ENCODE measurements at regions not wholly inside any gene's neighbourhood (a gene's known extent, or its start where the extent isn't known, plus 50 kb on each side); places are given as distances from the start of the nearest gene placed in this dataset.

GRCh38 chr20:48460681-48461080 lies 367.1 kb downstream of the PREX1 start:
- Mint-ChIP-seq H3K4me1 (peaks cover 21% of the 10 kb centered on the region), H3K36me3 (peaks cover under 1% of the 10 kb centered on the region), H3K27ac (no peak overlapping the region), H3K27me3 (peaks cover 16% of the 10 kb centered on the region), H3K9me3 (no peaks in the 10 kb centered on the region), H3K4me3 (peak overlapping the region; percentile 68)
- ATAC-seq (ENCODE audit: low read depth), result peak; percentile 65
- no peak for DNase-seq (ENCODE audit: low spot score in 2 of 2)

GRCh38 chr20:48459722-48460395 lies 367.9 kb downstream of the PREX1 start:
- no peak for ATAC-seq (ENCODE audit: low read depth)
- Mint-ChIP-seq H3K9me3 (no peaks in the 10 kb centered on the region), H3K4me1 (peaks cover 21% of the 10 kb centered on the region)

GRCh38 chr20:48458601-48459385 lies 369.0 kb downstream of the PREX1 start:
- H3K27me3 Mint-ChIP-seq, result peaks cover 14% of the 10 kb centered on the region
- H3K36me3 Mint-ChIP-seq, result no peaks in the 10 kb centered on the region
- H3K4me1 Mint-ChIP-seq, result peaks cover 21% of the 10 kb centered on the region
- H3K27ac Mint-ChIP-seq, result no peak overlapping the region
- no peaks in the 10 kb centered on the region for H3K9me3 Mint-ChIP-seq
- ATAC-seq (ENCODE audit: low read depth) (no peak), DNase-seq (ENCODE audit: low spot score in 2 of 2) (no peak)
- H3K4me3 Mint-ChIP-seq, result no peak overlapping the region

More at GRCh38 chr20:48459722-48460395, 367.9 kb downstream of the PREX1 start:
- no peak for DNase-seq (ENCODE audit: low spot score in 2 of 2)
- peak overlapping the region; percentile 68 for H3K4me3 Mint-ChIP-seq
- H3K36me3 Mint-ChIP-seq, result no peaks in the 10 kb centered on the region
- no peak overlapping the region for H3K27ac Mint-ChIP-seq
- peaks cover 16% of the 10 kb centered on the region for H3K27me3 Mint-ChIP-seq

- H3K27ac Mint-ChIP-seq, result no peak overlapping the region
- no peak for DNase-seq (ENCODE audit: low spot score in 2 of 2)
- no peak for ATAC-seq (ENCODE audit: low read depth)
- H3K4me3 Mint-ChIP-seq, result no peak overlapping the region
- no peaks in the 10 kb centered on the region for H3K36me3 Mint-ChIP-seq
- no peaks in the 10 kb centered on the region for H3K9me3 Mint-ChIP-seq
- peaks cover 13% of the 10 kb centered on the region for H3K27me3 Mint-ChIP-seq
- H3K4me1 Mint-ChIP-seq, result peaks cover 21% of the 10 kb centered on the region
These were observed 369.8 kb downstream of the PREX1 start for GRCh38 chr20:48458003-48458377.

- H3K4me3 Mint-ChIP-seq, result no peak overlapping the region
- no peak for DNase-seq (ENCODE audit: low spot score in 2 of 2)
- no peaks in the 10 kb centered on the region for H3K36me3 Mint-ChIP-seq
- peaks cover 8% of the 10 kb centered on the region for H3K27me3 Mint-ChIP-seq
- H3K27ac Mint-ChIP-seq, result no peak overlapping the region
- peaks cover 21% of the 10 kb centered on the region for H3K4me1 Mint-ChIP-seq
- H3K9me3 Mint-ChIP-seq, result no peaks in the 10 kb centered on the region
- ATAC-seq (ENCODE audit: low read depth), result peak; percentile 51
These were observed 370.4 kb downstream of the PREX1 start for GRCh38 chr20:48457193-48458002.

- no peak overlapping the region for H3K4me3 Mint-ChIP-seq
- no peak for DNase-seq (ENCODE audit: low spot score in 2 of 2)
- H3K27ac Mint-ChIP-seq, result no peak overlapping the region
- peaks cover 8% of the 10 kb centered on the region for H3K27me3 Mint-ChIP-seq
- H3K9me3 Mint-ChIP-seq, result no peaks in the 10 kb centered on the region
- H3K36me3 Mint-ChIP-seq, result no peaks in the 10 kb centered on the region
- peak; percentile 54 for ATAC-seq (ENCODE audit: low read depth)
- H3K4me1 Mint-ChIP-seq, result peaks cover 21% of the 10 kb centered on the region
These were observed 371.2 kb downstream of the PREX1 start for GRCh38 chr20:48456366-48457192.

- Mint-ChIP-seq H3K4me3 (no peak overlapping the region), H3K4me1 (peaks cover 16% of the 10 kb centered on the region), H3K36me3 (no peaks in the 10 kb centered on the region), H3K9me3 (no peaks in the 10 kb centered on the region), H3K27me3 (peaks cover 9% of the 10 kb centered on the region), H3K27ac (no peak overlapping the region)
- ATAC-seq (ENCODE audit: low read depth), result no peak
- DNase-seq (ENCODE audit: low spot score in 2 of 2), result no peak
These were observed 372.0 kb downstream of the PREX1 start for GRCh38 chr20:48455651-48456365.

GRCh38 chr20:48454671-48455490 lies 372.9 kb downstream of the PREX1 start:
- Mint-ChIP-seq H3K4me3 (no peak overlapping the region), H3K27ac (no peak overlapping the region), H3K36me3 (no peaks in the 10 kb centered on the region), H3K4me1 (peaks cover 11% of the 10 kb centered on the region), H3K27me3 (peaks cover 9% of the 10 kb centered on the region), H3K9me3 (no peaks in the 10 kb centered on the region)
- ATAC-seq (ENCODE audit: low read depth) (no peak), DNase-seq (ENCODE audit: low spot score in 2 of 2) (no peak)

- ATAC-seq (ENCODE audit: low read depth) (no peak), DNase-seq (ENCODE audit: low spot score in 2 of 2) (no peak)
- H3K9me3 Mint-ChIP-seq, result no peaks in the 10 kb centered on the region
- no peak overlapping the region for H3K27ac Mint-ChIP-seq
- H3K4me1 Mint-ChIP-seq, result peaks cover 11% of the 10 kb centered on the region
- no peaks in the 10 kb centered on the region for H3K36me3 Mint-ChIP-seq
- peaks cover 11% of the 10 kb centered on the region for H3K27me3 Mint-ChIP-seq
- H3K4me3 Mint-ChIP-seq, result no peak overlapping the region
These were observed 374.2 kb downstream of the PREX1 start for GRCh38 chr20:48453477-48454093.

GRCh38 chr20:48451401-48451800 lies 376.4 kb downstream of the PREX1 start:
- no peak overlapping the region for H3K27ac Mint-ChIP-seq
- peaks cover 9% of the 10 kb centered on the region for H3K27me3 Mint-ChIP-seq
- DNase-seq (ENCODE audit: low spot score in 2 of 2) (no peak), ATAC-seq (ENCODE audit: low read depth) (no peak)
- H3K9me3 Mint-ChIP-seq, result no peaks in the 10 kb centered on the region
- peaks cover 2% of the 10 kb centered on the region for H3K4me1 Mint-ChIP-seq
- H3K4me3 Mint-ChIP-seq, result no peak overlapping the region
- H3K36me3 Mint-ChIP-seq, result no peaks in the 10 kb centered on the region

GRCh38 chr20:48448666-48449600 lies 378.9 kb downstream of the PREX1 start:
- peaks cover 6% of the 10 kb centered on the region for H3K9me3 Mint-ChIP-seq
- ATAC-seq (ENCODE audit: low read depth), result peak; percentile 19
- H3K27me3 Mint-ChIP-seq, result peaks cover 10% of the 10 kb centered on the region
- DNase-seq (ENCODE audit: low spot score in 2 of 2), result no peak
- peaks cover 2% of the 10 kb centered on the region for H3K36me3 Mint-ChIP-seq
- no peaks in the 10 kb centered on the region for H3K4me1 Mint-ChIP-seq
- H3K4me3 Mint-ChIP-seq, result no peak overlapping the region
- no peak overlapping the region for H3K27ac Mint-ChIP-seq

Measured in memory B cell (primary cell).